SKM-1 treated with dmso at 0.1 percent for 144 hours (cell line): ENCODE measurements at regions not wholly inside any gene's neighbourhood (a gene's known extent, or its start where the extent isn't known, plus 50 kb on each side); places are given as distances from the start of the nearest gene placed in this dataset.

Source experiments
- DNase-seq: peaks from one replicate; lab custom pipeline; 2025; ENCODE audit not compliant: unreplicated experiment; lab: John Stamatoyannopoulos, UW

DNA sequence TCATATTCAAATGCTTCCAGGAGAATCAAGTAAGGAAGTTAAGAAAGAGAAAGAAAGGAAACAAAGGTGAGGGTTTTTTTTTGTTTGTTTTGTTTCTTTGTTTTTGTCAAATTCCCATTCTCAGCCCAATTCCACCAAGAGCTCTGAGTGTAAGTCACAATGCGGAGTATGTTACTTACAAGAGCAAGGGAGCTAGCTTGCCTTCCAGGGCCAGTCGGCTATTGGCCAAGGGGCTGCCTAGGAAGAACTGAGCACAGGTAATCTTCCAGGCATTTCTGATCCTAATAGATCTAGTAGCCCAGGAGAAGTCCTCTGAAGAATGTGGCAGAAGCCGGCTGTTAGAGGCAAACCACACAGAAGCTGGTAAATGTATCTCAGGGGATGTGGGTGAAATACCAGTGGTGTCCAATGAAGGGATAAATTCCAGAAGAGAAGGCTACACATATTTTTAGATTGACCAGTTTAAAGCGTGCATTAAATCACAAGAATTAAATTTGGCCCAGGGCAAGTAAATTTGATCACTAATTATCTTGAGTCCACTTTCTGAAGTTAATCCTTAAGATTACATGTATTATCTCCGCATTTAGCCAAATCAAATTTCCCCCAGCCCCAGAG, 239.6 kb upstream of the ADAMTS5 start:
- no peak for DNase-seq

DNA sequence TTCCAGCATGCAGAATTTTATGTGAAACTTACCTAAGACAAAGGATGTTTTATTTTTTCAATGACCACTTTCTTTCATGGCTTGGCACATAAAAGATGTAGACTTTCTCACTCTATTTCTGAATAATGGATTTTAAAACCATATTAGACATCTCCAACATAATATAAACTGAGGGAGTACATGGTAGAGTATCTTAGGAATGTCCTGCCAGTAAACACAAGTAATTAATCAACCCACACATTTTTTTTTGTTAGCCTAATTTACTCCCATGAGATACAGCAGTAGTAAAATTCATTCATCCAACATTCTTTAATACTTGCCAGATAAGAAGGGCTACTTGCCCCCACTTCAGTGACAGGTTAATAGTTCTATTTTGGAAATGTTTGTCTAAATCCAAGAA, 235.4 kb upstream of the ADAMTS5 start:
- DNase-seq = no peak

DNA sequence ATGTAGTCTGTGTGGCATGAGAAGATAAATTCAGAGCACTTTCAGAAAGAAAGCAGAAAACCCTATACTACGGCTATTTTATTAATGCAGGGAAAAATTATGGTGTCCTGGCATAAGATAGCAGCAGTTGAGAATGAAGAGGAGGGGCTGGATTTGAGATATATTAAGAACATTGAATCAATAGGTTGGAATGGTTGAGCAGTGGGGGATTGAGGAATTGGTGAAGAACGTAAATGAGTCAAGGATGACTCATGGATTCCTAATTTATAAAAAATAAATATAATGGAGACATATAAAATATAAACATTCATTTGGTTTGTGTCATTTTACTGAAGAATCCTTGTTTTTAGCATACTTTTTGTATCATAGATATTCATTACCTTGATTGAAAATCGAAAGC, 234.3 kb upstream of the ADAMTS5 start:
- no peak for DNase-seq

DNA sequence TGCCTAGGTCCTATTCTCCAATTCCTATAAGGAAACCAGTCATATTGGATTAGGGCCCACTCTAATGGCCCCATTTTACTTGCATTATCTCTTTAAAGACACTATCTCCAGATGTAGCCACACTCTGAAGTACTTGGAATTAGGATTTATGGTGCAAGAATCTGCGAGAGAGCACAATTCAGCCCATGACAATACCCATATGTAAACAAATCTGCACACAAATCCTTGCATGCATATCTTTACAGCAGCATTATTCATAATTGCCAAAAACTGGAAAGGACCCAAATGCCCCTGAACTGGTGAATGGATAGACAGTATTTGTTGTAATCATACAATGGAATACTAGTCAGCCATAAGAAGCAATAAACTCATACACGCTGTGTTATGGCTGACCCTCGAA, 229.8 kb upstream of the ADAMTS5 start:
- no peak for DNase-seq

DNA sequence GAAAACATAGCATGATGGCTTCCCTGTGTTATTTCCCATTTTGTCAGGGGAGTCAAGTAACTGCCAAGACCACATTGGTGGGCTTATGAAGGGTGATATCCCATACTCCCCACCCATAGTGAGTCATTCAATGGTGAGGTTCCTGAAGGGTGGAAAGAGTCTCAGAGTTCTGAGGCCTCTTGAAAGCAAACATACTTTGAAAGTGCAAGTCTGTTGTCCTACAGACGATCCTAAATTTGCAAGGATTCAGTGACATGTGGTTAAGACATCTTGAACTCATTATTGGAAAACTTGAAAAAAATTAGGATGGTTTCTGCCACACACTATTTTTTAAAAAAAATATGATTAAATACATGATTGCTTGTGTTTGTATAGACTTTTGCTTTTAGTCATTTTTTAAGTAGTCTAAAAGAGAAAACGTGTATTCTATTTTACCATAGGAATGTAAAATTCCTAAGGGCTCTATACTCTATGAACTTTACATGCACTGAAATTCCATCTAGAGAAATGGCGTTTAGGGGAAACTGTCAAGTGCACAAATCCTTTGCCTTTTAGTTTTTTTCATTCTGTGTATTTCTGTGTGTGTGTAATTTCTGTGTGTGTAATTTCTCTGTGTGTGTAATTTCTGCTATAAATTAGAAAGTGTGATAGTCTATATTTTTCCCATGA, 225.5 kb upstream of the ADAMTS5 start:
- no peak for DNase-seq

DNA sequence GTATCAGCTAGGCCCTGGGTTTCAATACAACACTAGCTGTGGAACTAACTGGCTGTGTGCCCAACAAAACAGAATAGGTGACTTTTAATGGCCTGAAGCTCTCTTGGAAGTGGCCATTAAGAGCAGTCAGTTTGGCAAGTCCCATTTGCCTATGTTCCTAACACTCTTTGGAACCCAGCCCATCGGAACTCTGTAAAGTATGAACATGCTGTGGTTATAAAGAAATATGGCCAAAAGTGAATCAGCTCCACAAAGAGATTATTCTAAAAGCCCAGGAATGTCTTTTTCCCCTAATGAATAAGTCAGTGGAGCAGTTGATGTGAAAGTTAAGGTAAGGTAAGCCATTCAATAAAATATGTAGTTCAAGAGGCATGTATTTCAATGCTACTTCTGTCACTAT, 223.7 kb upstream of the ADAMTS5 start:
- no peak for DNase-seq

DNA sequence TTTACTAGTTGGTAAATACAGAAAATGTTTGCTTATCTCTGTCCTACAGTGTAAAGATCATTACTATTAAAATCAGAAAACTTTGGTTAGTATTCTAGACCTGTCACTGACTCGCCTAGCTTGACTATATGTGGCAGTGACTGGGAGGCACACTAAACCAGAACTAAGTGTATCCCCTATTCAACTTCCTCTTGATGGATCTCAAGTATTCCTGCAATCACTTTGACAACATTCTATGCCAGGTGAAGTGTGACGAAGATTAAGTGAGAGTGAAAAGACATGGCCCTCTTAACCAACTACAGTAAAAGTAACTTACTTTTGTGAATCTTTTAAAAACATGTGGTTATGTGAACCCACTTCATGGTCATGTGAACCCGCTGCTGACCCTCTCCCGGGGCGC, 223.0 kb upstream of the ADAMTS5 start:
- DNase-seq = no peak

DNA sequence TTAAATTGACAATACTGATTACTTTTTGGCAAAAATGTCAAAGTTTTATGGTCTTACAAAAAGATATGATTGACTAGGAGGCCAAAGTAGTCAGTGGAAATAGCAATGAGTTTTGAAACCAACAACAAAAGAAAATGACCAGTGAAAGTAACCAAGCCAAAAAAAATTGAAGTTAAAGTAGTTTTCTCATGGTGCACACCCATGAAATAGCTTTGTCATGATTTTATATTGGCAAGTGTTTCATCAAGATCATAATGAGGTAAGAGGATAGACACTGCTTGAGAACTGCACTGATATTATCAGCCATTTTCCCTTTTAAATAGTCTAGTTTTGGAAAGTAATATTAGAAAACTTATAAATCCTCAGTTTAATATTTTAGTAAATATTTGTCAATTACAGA, 206.2 kb upstream of the ADAMTS5 start:
- no peak for DNase-seq

DNA sequence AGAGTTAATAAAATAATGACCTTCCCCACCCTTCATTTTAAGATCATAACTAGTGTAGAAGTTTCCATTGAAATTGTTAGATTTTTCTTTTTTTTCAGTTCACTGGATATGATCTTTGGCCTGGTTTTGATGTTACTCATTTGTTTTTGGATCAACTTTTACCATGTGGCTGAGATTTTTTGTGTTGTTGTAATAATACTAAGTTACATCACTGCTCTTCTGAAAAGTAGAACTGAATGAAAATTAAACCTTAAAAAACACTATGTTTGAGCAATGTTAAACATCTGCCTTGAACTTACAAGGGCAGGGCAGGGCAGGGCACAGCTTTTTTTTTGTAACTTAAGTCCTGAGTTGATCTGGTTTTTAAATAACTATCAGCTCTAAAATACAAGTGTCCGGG, 204.8 kb upstream of the ADAMTS5 start:
- DNase-seq = no peak

DNA sequence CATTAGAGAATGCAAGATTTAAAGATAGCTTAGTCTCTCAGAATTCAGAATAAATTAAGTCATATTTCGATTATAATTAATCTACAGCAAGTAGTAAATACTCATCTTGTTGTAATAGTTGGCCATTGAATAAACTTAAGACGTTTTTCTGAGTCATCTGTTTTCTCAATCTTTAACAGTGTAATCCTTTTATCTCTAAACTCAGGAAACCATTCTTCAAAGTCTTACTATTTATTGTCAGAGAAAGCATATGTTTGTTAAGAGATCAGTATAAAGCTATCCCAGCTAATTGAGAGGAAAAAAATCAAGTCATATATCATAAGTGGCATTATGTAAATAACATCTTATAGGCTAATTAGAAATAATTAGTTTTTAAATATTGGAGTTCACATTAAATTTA, 201.2 kb upstream of the ADAMTS5 start:
- no peak for DNase-seq

DNA sequence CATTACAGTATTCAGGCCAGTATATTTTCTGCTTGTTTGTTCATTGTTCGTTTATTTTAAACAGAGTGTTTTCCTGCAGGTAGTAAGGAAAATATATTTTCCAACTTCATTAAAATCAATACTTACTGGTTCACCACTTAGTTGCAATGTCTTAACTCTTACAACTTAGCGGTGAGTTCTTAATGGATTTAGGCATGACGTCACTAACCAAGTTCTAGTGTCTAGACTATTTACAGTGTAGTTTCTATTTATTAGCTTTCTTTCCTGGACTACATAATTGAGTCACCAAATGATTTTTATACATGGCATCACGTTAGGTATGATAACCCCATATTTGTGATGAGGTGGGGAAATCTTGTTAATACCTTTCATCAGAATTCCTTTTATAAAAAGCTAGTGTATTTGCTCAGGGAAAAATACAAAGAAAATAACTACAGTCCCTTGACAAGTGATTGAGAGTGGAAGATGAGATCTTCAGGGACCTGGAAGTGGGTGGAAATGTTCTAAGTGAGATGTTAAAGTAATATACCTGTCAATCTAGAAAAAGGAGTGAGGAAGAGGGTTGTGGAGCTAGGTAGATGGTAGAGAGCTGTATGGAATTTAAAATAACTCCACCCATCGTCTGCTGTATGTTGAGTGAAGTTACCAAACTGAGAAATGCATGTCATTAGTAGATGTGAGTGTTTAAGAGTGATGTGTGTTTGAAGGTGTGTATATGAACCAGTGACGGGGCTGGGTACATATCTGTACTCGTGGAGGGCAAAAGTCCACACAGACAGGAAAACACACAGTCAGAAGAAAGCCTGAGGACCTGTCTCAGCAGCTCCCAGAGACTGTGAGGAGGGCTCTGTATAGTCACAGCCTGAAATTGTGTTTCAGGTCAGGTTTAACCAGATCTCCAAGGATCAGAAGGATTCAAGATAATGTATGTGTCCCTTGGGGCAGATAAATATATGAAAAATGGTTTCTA, 197.6 kb upstream of the ADAMTS5 start:
- DNase-seq = no peak

DNA sequence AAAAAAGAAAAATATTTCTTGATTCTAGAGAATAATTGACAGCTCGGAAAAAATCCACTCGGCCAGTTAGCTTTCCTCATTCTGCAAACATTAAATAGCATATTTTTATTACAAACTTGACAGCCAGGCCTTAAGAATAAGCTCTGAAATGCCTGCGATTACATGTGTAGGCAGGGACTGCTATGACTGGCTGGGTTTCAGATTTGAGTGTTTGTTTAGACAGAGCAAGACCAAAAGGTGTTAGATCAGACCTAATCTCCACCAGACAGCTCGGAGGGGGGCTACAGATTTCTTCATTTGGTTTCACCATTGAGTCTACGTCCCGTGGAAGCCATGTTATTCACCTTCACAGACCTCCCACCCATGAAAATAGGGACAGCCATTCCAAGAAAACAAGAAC, 192.1 kb upstream of the ADAMTS5 start:
- DNase-seq = no peak

DNA sequence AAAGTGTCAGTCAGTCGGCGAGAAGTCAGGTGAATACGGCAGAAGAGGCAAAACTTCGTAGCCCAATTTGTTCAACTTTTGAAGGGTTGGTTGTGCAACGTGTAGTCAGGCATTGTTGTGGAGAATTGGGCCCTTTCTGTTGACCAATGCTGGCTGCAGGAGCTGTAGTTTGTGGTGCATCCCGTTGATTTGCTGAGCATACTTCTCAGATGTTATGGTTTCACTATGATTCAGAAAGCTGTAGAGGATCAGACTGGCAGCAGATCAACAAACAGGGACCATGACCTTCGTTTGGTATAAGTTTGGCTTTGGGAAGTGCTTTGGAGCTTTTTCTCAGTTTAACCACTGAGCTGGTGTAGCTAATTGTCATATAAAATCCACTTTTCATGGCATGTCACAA, 190.2 kb upstream of the ADAMTS5 start:
- DNase-seq = no peak

DNA sequence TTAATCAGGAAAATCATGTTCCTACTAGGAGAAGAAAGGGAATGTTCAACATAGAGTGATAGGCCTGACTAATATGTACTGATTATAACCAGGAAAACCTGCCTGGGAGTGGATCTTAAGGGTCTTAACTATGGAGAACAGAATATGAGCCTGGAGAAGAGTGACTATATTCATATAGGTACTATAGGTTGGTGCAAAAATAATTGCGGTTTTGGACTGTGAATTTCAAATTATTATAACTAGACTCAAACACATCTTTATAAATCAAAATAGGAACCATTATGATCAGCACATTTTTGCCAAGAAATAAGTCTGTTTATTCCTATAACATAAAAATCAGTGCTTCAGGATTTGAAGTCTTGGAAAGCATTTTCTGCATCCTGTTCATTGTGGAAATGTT, 189.8 kb upstream of the ADAMTS5 start:
- DNase-seq = no peak

DNA sequence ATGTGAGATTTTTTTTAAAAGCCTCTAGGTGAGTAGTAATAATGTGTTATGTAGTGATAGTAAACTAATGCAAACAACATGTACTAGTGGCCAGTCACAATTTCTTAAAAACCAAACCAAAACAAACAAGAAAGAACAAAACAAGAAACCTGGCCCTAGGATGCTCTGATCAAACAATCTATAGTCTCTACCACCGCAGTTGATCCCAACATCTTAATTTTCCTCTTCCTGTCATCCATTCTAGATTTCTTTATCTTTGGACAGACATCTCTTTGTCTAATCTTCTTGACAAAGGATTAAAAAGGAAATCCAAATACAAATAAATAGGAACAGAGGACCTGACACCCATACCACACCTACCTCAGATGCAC, 188.2 kb upstream of the ADAMTS5 start:
- DNase-seq = no peak

DNA sequence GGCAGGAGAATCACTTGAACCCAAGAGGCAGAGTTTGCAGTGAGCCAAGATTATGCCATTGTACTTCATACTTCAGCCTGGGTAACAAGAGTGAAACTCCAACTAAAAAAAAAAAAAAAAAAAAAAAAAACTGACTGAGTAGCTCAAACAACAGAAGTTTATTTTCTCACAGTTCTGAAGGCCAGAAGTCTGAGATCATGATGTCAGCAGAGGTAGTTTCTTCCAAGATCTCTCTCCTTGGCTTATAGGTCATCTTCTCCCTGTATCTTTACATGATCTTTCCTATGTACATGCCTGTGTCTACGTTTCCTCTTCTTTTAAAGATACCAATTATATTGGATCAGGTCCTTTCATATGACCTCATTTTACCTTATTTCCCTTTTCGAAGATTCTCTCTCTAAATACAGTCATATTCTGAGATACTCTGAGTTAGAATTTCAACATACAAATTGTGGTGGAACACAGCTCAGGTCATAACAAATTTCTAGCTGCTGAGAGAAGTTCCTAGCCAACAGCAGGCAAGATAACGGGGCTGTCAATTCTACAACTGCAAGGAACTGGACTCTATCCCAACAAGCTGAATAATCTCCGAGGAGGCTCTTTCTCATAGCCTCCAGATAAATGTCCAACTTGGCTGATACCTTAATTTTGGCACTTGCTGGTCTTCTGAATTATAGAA, 187.7 kb upstream of the ADAMTS5 start:
- DNase-seq = no peak

DNA sequence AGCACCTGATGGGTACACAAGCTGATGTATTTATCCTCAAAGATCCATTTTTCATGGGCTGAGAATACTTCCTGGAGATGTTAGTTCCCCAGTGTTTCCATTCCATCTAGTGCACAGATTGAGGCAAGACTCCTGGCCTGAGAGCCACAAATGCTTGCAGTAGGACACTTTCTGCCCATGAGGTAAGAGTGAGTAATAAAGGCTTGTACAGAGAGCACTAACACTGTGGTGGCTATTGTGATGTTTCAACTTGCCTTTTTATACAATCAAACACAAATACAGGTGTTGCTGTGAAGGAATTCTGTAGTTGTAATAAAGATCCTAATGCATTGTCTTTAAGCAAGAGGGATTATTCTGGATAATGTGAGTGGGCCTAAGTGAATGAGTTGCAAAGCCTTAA, 186.1 kb upstream of the ADAMTS5 start:
- DNase-seq = no peak

DNA sequence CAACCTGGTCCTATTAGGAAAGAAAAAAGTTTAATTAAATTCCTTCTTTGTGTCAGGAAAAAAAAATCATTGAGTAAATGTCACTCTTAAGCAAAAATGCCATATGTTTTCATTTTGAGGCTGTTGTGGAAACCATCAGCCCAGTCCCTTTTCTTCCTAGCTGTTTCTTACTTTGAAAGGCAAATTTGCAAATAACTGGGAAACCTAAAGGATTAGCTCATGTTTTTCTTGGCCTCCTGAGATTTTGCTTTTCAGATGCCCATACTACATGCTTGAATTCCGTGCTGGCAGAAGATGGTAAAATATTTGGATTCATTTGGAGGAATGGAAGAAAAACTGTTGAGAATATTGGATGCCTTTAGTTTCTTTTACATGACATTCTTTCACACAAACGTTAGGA, 182.1 kb upstream of the ADAMTS5 start:
- no peak for DNase-seq

DNA sequence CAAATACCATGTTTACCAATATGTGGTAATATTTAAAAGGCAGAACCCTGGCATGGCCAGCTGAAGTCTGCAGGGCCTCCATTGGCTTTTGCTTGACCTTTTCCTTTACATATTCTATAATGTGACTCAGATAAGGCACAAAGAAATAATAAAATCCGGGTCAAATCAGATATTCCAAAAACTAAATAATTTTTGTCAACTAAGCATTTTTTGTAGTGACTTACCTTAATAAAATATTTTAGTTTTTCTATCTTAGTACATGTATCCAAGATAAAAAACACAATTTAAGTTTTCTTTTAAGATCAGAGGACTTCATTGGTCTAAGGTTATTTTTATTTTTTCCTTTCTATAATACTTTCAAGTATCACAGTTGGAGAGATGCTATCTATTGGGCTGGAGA, 179.4 kb upstream of the ADAMTS5 start:
- no peak for DNase-seq

DNA sequence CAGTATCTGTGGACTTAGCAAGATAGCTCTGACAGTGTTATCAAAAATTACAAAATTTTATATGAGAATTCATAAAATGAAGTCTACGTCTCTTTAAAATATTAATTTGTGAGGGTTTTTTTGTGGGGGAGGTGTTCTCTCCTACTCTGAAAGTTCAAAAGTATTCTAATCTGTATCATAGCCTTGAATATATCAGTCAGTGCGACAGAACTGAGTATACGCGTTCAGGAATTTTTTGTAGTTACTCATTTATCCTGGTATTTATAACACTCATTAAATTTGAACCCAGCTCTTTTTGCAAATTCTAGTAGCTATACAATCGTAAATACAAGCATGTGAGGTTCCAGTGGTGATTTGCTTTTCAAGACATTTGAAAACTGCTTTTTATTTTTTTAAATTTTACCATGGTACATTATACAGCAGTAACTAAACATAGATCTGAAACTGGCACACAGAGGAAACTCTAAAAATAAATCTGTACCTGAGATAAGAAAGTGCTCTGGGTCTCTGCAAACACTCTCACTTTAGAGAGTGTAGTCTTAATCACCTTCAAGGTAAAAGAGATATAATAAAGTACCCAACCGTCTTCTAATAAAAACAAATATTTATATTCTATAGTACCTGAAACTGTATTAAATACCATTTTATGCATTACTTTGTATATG, 178.4 kb upstream of the ADAMTS5 start:
- no peak for DNase-seq

DNA sequence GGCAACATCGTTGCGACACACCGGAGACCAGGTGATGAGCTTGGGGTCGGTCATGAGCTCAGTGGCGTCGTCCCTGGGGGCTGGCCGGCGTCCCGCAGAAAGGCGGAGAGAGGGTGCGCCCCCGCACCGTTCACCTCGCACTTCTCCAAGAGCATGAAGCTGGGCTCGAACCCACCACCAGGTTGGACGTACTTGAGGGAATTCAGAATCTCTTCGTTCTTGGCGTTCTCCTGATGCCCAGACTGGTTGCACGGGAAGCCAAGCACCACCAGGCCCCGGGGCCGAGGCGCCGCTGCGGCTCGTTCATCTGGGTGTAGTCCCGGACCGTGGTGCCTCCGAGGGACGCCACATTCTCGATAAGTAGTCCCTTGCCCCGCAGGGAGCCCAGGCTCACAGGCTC, 176.6 kb upstream of the ADAMTS5 start:
- DNase-seq = no peak
